GM10248 (cell line): ENCODE measurements at regions not wholly inside any gene's neighbourhood (a gene's known extent, or its start where the extent isn't known, plus 50 kb on each side); places are given as distances from the start of the nearest gene placed in this dataset.

Experiments used
- CTCF ChIA-PET: fragments of 300-600 bp; sonication (Branson Sonifier 250); formaldehyde crosslinking; extraction: SDS; loops from one replicate; lab custom pipeline; 2021; ENCODE audit warnings: antibody characterized with exemption; lab: Yijun Ruan, JAX
- POLR2A ChIA-PET: fragments of 350-650 bp; sonication (Branson Sonifier 250); formaldehyde crosslinking; extraction: SDS; loops from one replicate; lab custom pipeline; 2020; ENCODE audit warnings: antibody characterized with exemption; lab: Yijun Ruan, JAX
- DNase-seq: peaks from one replicate; pipeline ENCODE4 v3.0.0; 2012; ENCODE audit errors: extremely low spot score
- CTCF ChIP-seq: IDR thresholded peaks from 2 replicates; pipeline ENCODE4 v1.5.1; 2012; ENCODE audit warnings: mild to moderate bottlenecking, low read depth; ENCODE audit errors: extremely low read depth, missing control alignments, control extremely low read depth

- TF ChIP-seq CTCF: no peak
- CTCF ChIA-PET: interaction anchor here (1.7 kb wide), 1 partner anchor 12 kb away, joined by 6 read pairs; no protein-coding TSS in a partner anchor
- POLR2A ChIA-PET: no interaction called here
- no peak for DNase-seq
Measured at GRCh38 chr10:36354633-36355032, 712.5 kb upstream of the FZD8 start.

- DNase-seq: no peak
- CTCF ChIA-PET: no interaction called here
- TF ChIP-seq CTCF: no peak
- POLR2A ChIA-PET: no interaction called here
Measured at GRCh38 chr10:36351159-36351558, 709.1 kb upstream of the FZD8 start.

GRCh38 chr10:36349445-36350078 is 707.5 kb upstream of the FZD8 start:
- ChIA-PET CTCF (interaction anchor here (0.9 kb wide), 1 partner anchor 16 kb away, joined by 4 read pairs; no protein-coding TSS in a partner anchor), POLR2A (no interaction called here)
- no peak for TF ChIP-seq CTCF
- no peak for DNase-seq

- no peak for DNase-seq
- no peak for TF ChIP-seq CTCF
- CTCF ChIA-PET: no interaction called here
- POLR2A ChIA-PET: no interaction called here
Measured at GRCh38 chr10:36345807-36346206, 703.7 kb upstream of the FZD8 start.

GRCh38 chr10:36345175-36345533 is 703.1 kb upstream of the FZD8 start:
- no peak for DNase-seq
- POLR2A ChIA-PET: no interaction called here
- CTCF ChIA-PET: no interaction called here
- TF ChIP-seq CTCF: no peak

GRCh38 chr10:36344240-36345174 is 702.4 kb upstream of the FZD8 start:
- no peak for TF ChIP-seq CTCF
- no peak for DNase-seq
- ChIA-PET POLR2A (no interaction called here), CTCF (interaction anchor here (2.3 kb wide), 1 partner anchor 10 kb away, joined by 6 read pairs; no protein-coding TSS in a partner anchor)
